Bronchial epithelial cell (primary cell): ENCODE measurements at regions not wholly inside any gene's neighbourhood (a gene's known extent, or its start where the extent isn't known, plus 50 kb on each side); places are given as distances from the start of the nearest gene placed in this dataset.

ENCODE experiments used
- DNase-seq: peaks from one replicate; pipeline ENCODE4 v3.0.0-alpha.2; 2010; ENCODE audit warnings: low read depth
- FAIRE-seq: peaks from 2 replicates; lab custom pipeline; 2011; peaks lifted over from hg19 to GRCh38; lab: Jason Lieb, UNC
- H3K27me3 ChIP-seq: 2 replicates; pipeline ENCODE4 v1.5.1; 2011; ENCODE audit warnings: low read length; ENCODE audit not compliant: control insufficient read depth, insufficient read depth
- H3K36me3 ChIP-seq: 2 replicates; pipeline ENCODE4 v1.5.1; 2011; ENCODE audit warnings: low read length; ENCODE audit not compliant: control insufficient read depth, insufficient read depth
- H3K4me3 ChIP-seq: 2 replicates; pipeline ENCODE4 v1.5.1; 2011; ENCODE audit warnings: mild to moderate bottlenecking, low read depth, low read length, control low read depth
- TF ChIP-seq, protein P1 (sequence below): IDR thresholded peaks from 2 replicates; pipeline ENCODE4 v1.5.1; 2011; ENCODE audit warnings: mild to moderate bottlenecking, moderate library complexity, low read length, control low read depth, inconsistent platforms; ENCODE audit not compliant: insufficient read depth, severe bottlenecking

DNA sequence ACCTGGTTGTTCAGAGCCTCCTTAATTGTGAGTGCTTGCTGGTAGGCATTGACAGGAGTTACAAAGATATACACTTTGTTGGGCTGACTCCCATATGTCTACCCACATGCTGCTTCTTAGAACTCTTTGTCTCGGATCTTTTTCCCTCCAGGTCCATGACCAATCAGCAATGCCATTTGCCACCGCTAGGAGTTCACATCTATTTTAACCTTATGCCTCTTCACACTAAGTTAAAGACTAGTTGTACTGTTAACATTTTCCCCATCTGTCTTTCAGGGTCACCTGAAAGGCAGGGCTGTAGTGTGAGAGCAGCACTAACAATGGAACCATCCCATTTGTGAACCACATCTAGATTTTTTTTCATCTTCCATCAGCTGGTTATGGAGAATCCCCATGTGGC, 226.7 kb upstream of the NPY start:
- TF ChIP-seq, protein P1, sequence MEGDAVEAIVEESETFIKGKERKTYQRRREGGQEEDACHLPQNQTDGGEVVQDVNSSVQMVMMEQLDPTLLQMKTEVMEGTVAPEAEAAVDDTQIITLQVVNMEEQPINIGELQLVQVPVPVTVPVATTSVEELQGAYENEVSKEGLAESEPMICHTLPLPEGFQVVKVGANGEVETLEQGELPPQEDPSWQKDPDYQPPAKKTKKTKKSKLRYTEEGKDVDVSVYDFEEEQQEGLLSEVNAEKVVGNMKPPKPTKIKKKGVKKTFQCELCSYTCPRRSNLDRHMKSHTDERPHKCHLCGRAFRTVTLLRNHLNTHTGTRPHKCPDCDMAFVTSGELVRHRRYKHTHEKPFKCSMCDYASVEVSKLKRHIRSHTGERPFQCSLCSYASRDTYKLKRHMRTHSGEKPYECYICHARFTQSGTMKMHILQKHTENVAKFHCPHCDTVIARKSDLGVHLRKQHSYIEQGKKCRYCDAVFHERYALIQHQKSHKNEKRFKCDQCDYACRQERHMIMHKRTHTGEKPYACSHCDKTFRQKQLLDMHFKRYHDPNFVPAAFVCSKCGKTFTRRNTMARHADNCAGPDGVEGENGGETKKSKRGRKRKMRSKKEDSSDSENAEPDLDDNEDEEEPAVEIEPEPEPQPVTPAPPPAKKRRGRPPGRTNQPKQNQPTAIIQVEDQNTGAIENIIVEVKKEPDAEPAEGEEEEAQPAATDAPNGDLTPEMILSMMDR, result no peak
- peaks cover 3% of the 10 kb centered on the region for H3K27me3 ChIP-seq
- DNase-seq, result no peak
- no peaks in the 10 kb centered on the region for H3K36me3 ChIP-seq
- H3K4me3 ChIP-seq, result no peak overlapping the region
- no peak for FAIRE-seq

DNA sequence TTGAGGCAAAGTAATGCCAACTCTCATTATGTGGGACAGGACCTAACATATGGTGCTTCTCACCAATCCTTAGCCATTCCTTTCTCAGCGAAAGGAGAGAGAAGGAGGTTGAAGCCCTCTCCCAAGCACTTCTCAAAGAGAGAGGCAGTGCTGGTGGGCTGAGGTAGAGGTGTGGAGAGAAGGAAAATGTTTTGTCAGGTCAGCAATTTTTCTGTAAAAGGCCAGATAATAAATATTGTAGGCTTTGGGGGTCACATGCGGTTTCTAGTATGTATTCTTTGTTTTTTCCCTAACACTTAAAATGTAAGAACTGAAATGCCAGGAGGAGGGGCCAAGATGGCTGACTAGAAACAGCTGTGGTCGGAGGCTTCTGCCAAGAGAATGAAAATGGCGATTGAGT, 225.0 kb upstream of the NPY start:
- DNase-seq (no peak), FAIRE-seq (no peak)
- peaks cover 2% of the 10 kb centered on the region for H3K27me3 ChIP-seq
- TF ChIP-seq, protein P1, result no peak
- H3K36me3 ChIP-seq, result no peaks in the 10 kb centered on the region
- H3K4me3 ChIP-seq, result no peak overlapping the region

DNA sequence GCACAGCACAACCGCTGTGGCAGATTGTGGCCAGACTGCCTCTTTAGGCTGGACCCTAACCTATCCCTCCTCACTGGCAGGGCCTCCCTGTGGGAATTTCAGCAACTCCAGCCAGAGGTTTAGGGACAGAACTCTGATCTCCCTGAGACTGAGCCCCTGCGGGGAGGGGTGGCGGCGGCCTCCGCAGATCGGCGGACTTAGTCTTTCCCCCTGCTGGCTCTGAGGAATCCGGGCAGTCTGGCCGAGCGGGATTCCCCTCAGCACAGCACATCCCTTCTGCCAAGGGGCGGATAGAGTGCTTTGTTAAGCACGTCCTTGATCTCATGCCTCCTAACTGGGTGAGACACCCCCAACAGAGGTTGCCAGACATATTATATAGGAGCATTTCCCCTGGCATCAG, 224.2 kb upstream of the NPY start:
- no peak overlapping the region for H3K4me3 ChIP-seq
- H3K27me3 ChIP-seq, result no peaks in the 10 kb centered on the region
- FAIRE-seq (no peak), DNase-seq (no peak)
- H3K36me3 ChIP-seq, result no peaks in the 10 kb centered on the region
- TF ChIP-seq, protein P1, result no peak

DNA sequence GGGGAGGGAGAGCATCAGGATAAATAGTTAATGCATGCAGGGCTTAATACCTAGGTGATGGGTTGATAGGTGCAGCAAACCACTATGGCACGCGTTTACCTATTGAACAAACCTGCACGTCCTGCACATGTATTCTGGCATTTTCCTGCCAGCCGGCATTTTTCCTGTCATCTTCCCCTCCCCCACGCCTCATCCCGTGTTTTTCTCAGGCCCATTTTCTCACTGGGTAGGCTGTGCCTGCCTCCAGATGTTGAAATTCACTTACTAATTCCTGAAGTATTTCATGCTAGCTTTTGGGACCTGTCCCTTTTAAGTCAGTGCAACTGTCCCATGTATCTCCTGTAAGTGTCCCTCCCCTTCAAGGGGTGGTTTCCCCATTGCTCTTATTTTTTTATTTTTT, 220.3 kb upstream of the NPY start:
- Histone ChIP-seq H3K36me3 (no peaks in the 10 kb centered on the region), H3K27me3 (no peaks in the 10 kb centered on the region), H3K4me3 (no peak overlapping the region)
- TF ChIP-seq, protein P1, result no peak
- FAIRE-seq, result no peak
- DNase-seq, result no peak

DNA sequence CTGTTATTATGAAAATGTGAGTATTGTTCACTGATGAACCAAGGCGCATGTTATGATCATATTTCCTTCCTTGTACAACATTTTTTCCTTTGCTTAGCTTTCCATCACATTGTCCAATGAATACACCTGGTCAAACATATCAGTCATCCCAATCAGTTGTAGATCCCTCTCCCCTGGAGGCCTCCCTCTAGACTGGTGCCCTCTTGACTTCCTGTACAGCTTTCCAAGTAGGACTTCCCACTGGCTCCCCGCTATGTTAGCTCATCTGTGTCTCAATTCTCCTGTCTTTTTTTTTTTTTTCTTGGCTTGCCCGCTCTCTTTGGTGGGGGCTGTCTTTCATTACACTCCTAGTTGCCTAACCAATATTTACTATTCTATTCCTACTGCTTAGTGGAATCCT, 214.2 kb upstream of the NPY start:
- TF ChIP-seq, protein P1, result no peak
- FAIRE-seq (no peak), DNase-seq (no peak)
- Histone ChIP-seq H3K27me3 (no peaks in the 10 kb centered on the region), H3K4me3 (no peak overlapping the region), H3K36me3 (no peaks in the 10 kb centered on the region)

DNA sequence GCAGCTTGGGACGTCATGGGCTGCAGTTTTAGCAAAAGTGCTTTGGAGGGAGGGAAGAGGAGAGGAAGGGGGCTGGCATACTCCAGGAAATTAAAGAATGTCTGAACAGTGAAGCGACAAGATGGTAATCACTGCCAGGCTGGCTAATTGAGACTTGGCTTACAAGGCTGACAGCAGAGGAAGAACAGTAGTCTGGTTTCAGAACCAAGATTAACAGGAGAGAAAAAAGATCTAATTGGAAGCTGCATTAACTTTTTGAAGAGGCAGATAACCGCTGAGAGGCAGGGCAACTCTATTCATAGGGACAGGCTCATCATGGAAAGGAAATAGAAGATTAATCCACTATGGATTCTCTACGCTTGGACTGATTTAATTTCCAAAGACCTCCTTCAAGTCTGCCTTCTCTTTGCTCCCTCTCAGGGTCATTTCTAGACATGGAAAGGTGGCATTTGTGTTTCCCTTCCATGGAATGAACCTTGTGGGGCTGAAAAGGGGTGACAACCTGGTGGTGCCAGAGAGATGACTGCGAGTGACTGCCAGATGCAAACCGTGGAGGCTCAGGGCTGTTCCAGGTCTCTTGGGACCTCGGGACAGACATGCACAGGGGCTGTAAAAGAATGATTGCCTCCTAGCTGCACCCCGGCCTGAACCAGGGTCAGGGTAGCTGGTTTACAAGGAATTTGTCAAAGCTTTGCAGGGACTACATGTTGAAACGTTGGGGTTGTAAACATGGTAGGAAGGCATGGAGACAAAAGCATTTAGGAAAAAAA, 210.2 kb upstream of the NPY start:
- TF ChIP-seq, protein P1, result no peak
- Histone ChIP-seq H3K4me3 (no peak overlapping the region), H3K36me3 (no peaks in the 10 kb centered on the region), H3K27me3 (no peaks in the 10 kb centered on the region)
- DNase-seq (no peak), FAIRE-seq (no peak)
